Subcutaneous abdominal adipose tissue (tissue), 5 donors: ENCODE measurements at regions not wholly inside any gene's neighbourhood (a gene's known extent, or its start where the extent isn't known, plus 50 kb on each side); places are given as distances from the start of the nearest gene placed in this dataset.
"Not testable (repeated sequence)": the region's sequence is repeated elsewhere in the genome, so short reads cannot be mapped to it uniquely, and the experiment has no call there.

ENCODE experiments used
- H3K27ac ChIP-seq: one replicate; pipeline ENCODE4 v1.7.0; 2013; ENCODE audit warnings: low read depth, mild to moderate bottlenecking, inconsistent platforms, low read length, moderate library complexity
- H3K27me3 ChIP-seq, 5 donors: one replicate each; pipeline ENCODE4 v1.7.0; 2013; ENCODE audit warnings: low read length in 5 of 5, inconsistent platforms in 1 of 5; ENCODE audit not compliant: control insufficient read depth in 5 of 5, insufficient read depth in 4 of 5
- H3K36me3 ChIP-seq, 5 donors: one replicate each; pipeline ENCODE4 v1.7.0; 2013; ENCODE audit warnings: low read length in 5 of 5; ENCODE audit not compliant: control insufficient read depth in 5 of 5, insufficient read depth in 5 of 5
- H3K4me1 ChIP-seq, 5 donors: one replicate each; pipeline ENCODE4 v1.7.0; 2013; ENCODE audit warnings: low read length in 5 of 5, mild to moderate bottlenecking in 3 of 5, moderate library complexity in 1 of 5; ENCODE audit not compliant: control insufficient read depth in 5 of 5, insufficient read depth in 5 of 5
- H3K4me3 ChIP-seq, 5 donors: one replicate each; pipeline ENCODE4 v1.7.0; 2013; ENCODE audit warnings: low read length in 5 of 5, low read depth in 1 of 5
- H3K9ac ChIP-seq, 5 donors: one replicate each; pipeline ENCODE4 v1.7.0; 2013; ENCODE audit warnings: low read length in 5 of 5, mild to moderate bottlenecking in 4 of 5, moderate library complexity in 3 of 5
- H3K9me3 ChIP-seq, 5 donors: one replicate each; pipeline ENCODE4 v1.7.0; 2013; ENCODE audit warnings: low read length in 5 of 5; ENCODE audit not compliant: control insufficient read depth in 5 of 5
- donor health status: healthy.
- donor health status: healthy.
- donor health status: healthy.
- donor health status: healthy.
- donor health status: healthy.

GRCh38 chr1:223920805-223921204, 75.1 kb upstream of the TP53BP2 start:
- not testable (repeated sequence) for H3K4me3 ChIP-seq, H3K9ac ChIP-seq, H3K4me1 ChIP-seq, H3K27me3 ChIP-seq, H3K27ac ChIP-seq, H3K9me3 ChIP-seq, H3K36me3 ChIP-seq

- not testable (repeated sequence) for H3K9me3 ChIP-seq, H3K27ac ChIP-seq, H3K4me3 ChIP-seq, H3K4me1 ChIP-seq, H3K9ac ChIP-seq, H3K36me3 ChIP-seq, H3K27me3 ChIP-seq
These were observed 69.7 kb upstream of the TP53BP2 start for GRCh38 chr1:223915476-223915875.

- H3K27ac ChIP-seq, H3K36me3 ChIP-seq, H3K9me3 ChIP-seq, H3K4me1 ChIP-seq, H3K4me3 ChIP-seq, H3K27me3 ChIP-seq, H3K9ac ChIP-seq: not testable (repeated sequence)
These were observed 68.0 kb upstream of the TP53BP2 start for GRCh38 chr1:223913715-223914114.

GRCh38 chr1:223907943-223908587, 62.3 kb upstream of the TP53BP2 start:
- not testable (repeated sequence) for H3K27ac ChIP-seq, H3K4me3 ChIP-seq, H3K9ac ChIP-seq, H3K36me3 ChIP-seq, H3K27me3 ChIP-seq, H3K4me1 ChIP-seq, H3K9me3 ChIP-seq

- not testable (repeated sequence) for H3K27ac ChIP-seq, H3K9me3 ChIP-seq, H3K27me3 ChIP-seq, H3K4me1 ChIP-seq, H3K4me3 ChIP-seq, H3K36me3 ChIP-seq, H3K9ac ChIP-seq
These were observed 57.5 kb upstream of the TP53BP2 start for GRCh38 chr1:223903221-223903620.

GRCh38 chr1:223899775-223900174, 54.0 kb upstream of the TP53BP2 start:
- H3K9ac ChIP-seq, H3K9me3 ChIP-seq, H3K4me1 ChIP-seq, H3K36me3 ChIP-seq, H3K27me3 ChIP-seq, H3K4me3 ChIP-seq, H3K27ac ChIP-seq: not testable (repeated sequence)

- H3K9ac ChIP-seq, H3K36me3 ChIP-seq, H3K4me3 ChIP-seq, H3K27ac ChIP-seq, H3K9me3 ChIP-seq, H3K4me1 ChIP-seq, H3K27me3 ChIP-seq: not testable (repeated sequence)
These were observed 51.4 kb upstream of the TP53BP2 start for GRCh38 chr1:223897097-223897496.

GRCh38 chr1:223895950-223896349, 50.2 kb upstream of the TP53BP2 start:
- H3K4me3 ChIP-seq, H3K27ac ChIP-seq, H3K9me3 ChIP-seq, H3K36me3 ChIP-seq, H3K4me1 ChIP-seq, H3K9ac ChIP-seq, H3K27me3 ChIP-seq: not testable (repeated sequence)
